Heart left ventricle (tissue), 13 donors: ENCODE measurements at regions not wholly inside any gene's neighbourhood (a gene's known extent, or its start where the extent isn't known, plus 50 kb on each side); places are given as distances from the start of the nearest gene placed in this dataset.

Experiments
- POLR2A ChIP-seq, 2 donors: fragments of 450-650 bp; IDR thresholded peaks; one replicate each; pipeline ENCODE4 v1.6.1; 2017; ENCODE audit warnings: antibody characterized with exemption in 2 of 2, mild to moderate bottlenecking in 2 of 2, moderate library complexity in 2 of 2
- TF ChIP-seq, protein P1 (sequence below), 12 donors: fragments of 200-600 bp; sonication (generic) in 4 of 12; IDR thresholded peaks; one replicate each; pipeline versions ENCODE4 v1.5.0 to v1.8.0; 2018 to 2022; ENCODE audit warnings: antibody characterized with exemption in 12 of 12, mild to moderate bottlenecking in 5 of 12
- donor health status: ischemic (EF 13 %, LVEDD 7.1; RV severe dilation, severe dysfunction).
- donor health status: DM: no; HTN: yes; CAD: no.
- donor health status: DM: no; HTN: no; CAD: no.
- donor health status: ischemic (EF 25% LVEDD 6.9; RV normal size, moderate dysfunction).
- donor health status: ischemic (EF 25% LVEDD 5.7; RV mildly dilated, moderate dysfunction).
- donor health status: ischemic (EF 35%, LVEDD 5.7; RV mildly dilated, moderate dysfunction).
- donor health status: nonischemic (EF 11% LVEDD 7.7; RV severe dilation, severe dysfunction).
- donor health status: DM: yes; HTN: yes; CAD: no.
- donor health status: PGD.
- donor health status: ischemic (EF 29% LVEDD 5.4; RV normal size, mild dysfunction).
- donor health status: nonischemic (EF 23%, LVEDD 6.1; RV moderate dilation, normal function).

DNA sequence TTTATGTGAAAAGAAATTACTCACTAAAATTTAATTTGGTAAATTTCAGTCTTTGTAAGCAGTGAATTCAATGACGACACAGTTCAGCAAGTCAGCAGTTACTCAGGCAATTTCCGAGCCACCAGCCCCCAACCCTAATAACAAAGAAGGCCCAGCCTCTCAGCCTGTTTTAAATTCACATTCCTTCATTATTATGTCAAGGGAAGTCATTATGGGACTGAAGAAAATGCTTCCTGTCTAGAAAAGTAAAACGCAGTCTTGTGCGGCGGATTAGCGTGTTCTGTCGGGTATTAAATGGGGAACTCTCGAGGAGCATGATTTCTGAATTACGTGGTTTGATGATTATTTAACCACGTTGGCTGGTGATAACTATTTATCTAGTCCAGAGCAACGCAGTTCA lies 177.6 kb downstream of the AIPL1 start:
- TF ChIP-seq, protein P1, sequence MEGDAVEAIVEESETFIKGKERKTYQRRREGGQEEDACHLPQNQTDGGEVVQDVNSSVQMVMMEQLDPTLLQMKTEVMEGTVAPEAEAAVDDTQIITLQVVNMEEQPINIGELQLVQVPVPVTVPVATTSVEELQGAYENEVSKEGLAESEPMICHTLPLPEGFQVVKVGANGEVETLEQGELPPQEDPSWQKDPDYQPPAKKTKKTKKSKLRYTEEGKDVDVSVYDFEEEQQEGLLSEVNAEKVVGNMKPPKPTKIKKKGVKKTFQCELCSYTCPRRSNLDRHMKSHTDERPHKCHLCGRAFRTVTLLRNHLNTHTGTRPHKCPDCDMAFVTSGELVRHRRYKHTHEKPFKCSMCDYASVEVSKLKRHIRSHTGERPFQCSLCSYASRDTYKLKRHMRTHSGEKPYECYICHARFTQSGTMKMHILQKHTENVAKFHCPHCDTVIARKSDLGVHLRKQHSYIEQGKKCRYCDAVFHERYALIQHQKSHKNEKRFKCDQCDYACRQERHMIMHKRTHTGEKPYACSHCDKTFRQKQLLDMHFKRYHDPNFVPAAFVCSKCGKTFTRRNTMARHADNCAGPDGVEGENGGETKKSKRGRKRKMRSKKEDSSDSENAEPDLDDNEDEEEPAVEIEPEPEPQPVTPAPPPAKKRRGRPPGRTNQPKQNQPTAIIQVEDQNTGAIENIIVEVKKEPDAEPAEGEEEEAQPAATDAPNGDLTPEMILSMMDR (IDR thresholded peaks at IDR 0.05) = no peak
- TF ChIP-seq POLR2A (IDR thresholded peaks at IDR 0.05) = no peak
